ENCODE measurements at regions not wholly inside any gene's neighbourhood (a gene's known extent, or its start where the extent isn't known, plus 50 kb on each side); places are given as distances from the start of the nearest gene placed in this dataset.

DNA sequence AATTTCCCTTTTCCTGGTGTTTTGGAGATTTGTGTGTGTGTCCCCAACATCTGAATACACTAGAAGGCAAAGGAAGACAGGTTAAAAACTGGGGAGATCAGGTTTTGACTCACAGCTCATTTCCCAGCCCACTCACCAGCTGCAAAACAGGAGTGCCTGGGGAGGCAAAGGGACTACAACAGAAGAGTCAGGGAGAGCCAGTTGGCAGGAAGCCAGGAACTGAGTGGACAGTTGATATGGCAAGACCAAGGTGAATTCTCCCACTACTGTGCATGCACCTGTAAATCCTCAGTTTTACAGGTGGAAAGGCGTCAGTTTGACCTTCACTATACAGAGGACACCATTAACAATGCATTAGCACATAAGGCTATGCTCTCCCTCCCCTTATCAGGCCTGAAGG, 901.5 kb upstream of the SEMA6D start:
- TF ChIP-seq, protein P1, sequence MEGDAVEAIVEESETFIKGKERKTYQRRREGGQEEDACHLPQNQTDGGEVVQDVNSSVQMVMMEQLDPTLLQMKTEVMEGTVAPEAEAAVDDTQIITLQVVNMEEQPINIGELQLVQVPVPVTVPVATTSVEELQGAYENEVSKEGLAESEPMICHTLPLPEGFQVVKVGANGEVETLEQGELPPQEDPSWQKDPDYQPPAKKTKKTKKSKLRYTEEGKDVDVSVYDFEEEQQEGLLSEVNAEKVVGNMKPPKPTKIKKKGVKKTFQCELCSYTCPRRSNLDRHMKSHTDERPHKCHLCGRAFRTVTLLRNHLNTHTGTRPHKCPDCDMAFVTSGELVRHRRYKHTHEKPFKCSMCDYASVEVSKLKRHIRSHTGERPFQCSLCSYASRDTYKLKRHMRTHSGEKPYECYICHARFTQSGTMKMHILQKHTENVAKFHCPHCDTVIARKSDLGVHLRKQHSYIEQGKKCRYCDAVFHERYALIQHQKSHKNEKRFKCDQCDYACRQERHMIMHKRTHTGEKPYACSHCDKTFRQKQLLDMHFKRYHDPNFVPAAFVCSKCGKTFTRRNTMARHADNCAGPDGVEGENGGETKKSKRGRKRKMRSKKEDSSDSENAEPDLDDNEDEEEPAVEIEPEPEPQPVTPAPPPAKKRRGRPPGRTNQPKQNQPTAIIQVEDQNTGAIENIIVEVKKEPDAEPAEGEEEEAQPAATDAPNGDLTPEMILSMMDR (IDR thresholded peaks at IDR 0.05): no peak
- TF ChIP-seq ZFX (IDR thresholded peaks at IDR 0.05; ENCODE audit: borderline replicate concordance): no peak
